Astrocyte (in vitro differentiated cells and primary cell): ENCODE measurements at regions not wholly inside any gene's neighbourhood (a gene's known extent, or its start where the extent isn't known, plus 50 kb on each side); places are given as distances from the start of the nearest gene placed in this dataset.

Experiments
- EZH2 ChIP-seq: IDR thresholded peaks from 2 replicates; pipeline ENCODE4 v1.6.1; 2012; ENCODE audit warnings: mild to moderate bottlenecking, low read length, inconsistent platforms; ENCODE audit not compliant: insufficient read depth
- TF ChIP-seq, protein P1 (sequence below): IDR thresholded peaks from 2 replicates; pipeline ENCODE4 v1.5.1; 2011; ENCODE audit warnings: low read depth, mild to moderate bottlenecking, inconsistent platforms, low read length, moderate library complexity; ENCODE audit not compliant: insufficient read depth

DNA sequence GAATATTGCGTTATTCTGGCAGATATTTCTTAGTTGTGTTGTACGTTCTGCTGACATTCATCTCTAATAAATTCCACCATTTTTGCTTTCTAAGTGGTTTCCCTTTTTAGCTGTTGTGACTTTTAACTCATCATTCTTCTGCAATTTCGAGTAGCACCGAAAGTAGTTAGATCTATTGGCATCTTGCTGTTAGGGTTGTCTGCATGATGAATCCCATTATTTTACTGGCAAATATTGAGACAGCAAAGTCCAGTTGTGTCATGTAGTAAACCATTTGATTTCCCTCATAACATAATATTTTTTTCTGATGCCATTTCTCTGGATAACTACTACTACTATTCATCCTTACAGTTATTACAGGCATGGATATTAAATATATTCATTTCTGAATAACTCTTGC, 143.9 kb downstream of the SLITRK1 start:
- TF ChIP-seq, protein P1, sequence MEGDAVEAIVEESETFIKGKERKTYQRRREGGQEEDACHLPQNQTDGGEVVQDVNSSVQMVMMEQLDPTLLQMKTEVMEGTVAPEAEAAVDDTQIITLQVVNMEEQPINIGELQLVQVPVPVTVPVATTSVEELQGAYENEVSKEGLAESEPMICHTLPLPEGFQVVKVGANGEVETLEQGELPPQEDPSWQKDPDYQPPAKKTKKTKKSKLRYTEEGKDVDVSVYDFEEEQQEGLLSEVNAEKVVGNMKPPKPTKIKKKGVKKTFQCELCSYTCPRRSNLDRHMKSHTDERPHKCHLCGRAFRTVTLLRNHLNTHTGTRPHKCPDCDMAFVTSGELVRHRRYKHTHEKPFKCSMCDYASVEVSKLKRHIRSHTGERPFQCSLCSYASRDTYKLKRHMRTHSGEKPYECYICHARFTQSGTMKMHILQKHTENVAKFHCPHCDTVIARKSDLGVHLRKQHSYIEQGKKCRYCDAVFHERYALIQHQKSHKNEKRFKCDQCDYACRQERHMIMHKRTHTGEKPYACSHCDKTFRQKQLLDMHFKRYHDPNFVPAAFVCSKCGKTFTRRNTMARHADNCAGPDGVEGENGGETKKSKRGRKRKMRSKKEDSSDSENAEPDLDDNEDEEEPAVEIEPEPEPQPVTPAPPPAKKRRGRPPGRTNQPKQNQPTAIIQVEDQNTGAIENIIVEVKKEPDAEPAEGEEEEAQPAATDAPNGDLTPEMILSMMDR = no peak
- no peak for TF ChIP-seq EZH2
